ENCODE measurements at regions not wholly inside any gene's neighbourhood (a gene's known extent, or its start where the extent isn't known, plus 50 kb on each side); places are given as distances from the start of the nearest gene placed in this dataset.

GRCh38 chr6:4316867-4317400 is 181.6 kb upstream of the ECI2 start:
- intact Hi-C loops (cut with DNase I), result loop anchor here (10.0 kb wide), 1 partner anchor 618 kb away; no protein-coding TSS in a partner anchor
- ATAC-seq (ENCODE audit: poor library complexity), result peak; percentile 69
- DNase-seq, result peak; percentile 49

- no peak for DNase-seq
- intact Hi-C loops (cut with DNase I), result loop anchor here (10.0 kb wide), 1 partner anchor 621 kb away; no protein-coding TSS in a partner anchor
- no peak for ATAC-seq (ENCODE audit: poor library complexity)
Observed at GRCh38 chr6:4314201-4314707, 178.9 kb upstream of the ECI2 start.

GRCh38 chr6:4313044-4313686 is 177.8 kb upstream of the ECI2 start:
- no peak for DNase-seq
- peak; percentile 71 for ATAC-seq (ENCODE audit: poor library complexity)
- intact Hi-C loops (cut with DNase I), result loop anchor here (10.0 kb wide), 1 partner anchor 622 kb away; no protein-coding TSS in a partner anchor

- no peak for DNase-seq
- no peak for ATAC-seq (ENCODE audit: poor library complexity)
- intact Hi-C loops (cut with DNase I), result loop anchor here (10.0 kb wide), 1 partner anchor 623 kb away; no protein-coding TSS in a partner anchor
Observed at GRCh38 chr6:4311976-4312860, 176.8 kb upstream of the ECI2 start.

- intact Hi-C loops (cut with DNase I), result no loop called here
- DNase-seq (no peak), ATAC-seq (ENCODE audit: poor library complexity) (no peak)
Observed at GRCh38 chr6:4309540-4309939, 174.2 kb upstream of the ECI2 start.

GRCh38 chr6:4308364-4308763 is 173.0 kb upstream of the ECI2 start:
- ATAC-seq (ENCODE audit: poor library complexity) (no peak), DNase-seq (no peak)
- intact Hi-C loops (cut with DNase I), result no loop called here

GRCh38 chr6:4304927-4305455 is 169.6 kb upstream of the ECI2 start:
- intact Hi-C loops (cut with DNase I), result no loop called here
- no peak for ATAC-seq (ENCODE audit: poor library complexity)
- no peak for DNase-seq

GRCh38 chr6:4303638-4304037 is 168.3 kb upstream of the ECI2 start:
- intact Hi-C loops (cut with DNase I), result no loop called here
- ATAC-seq (ENCODE audit: poor library complexity) (no peak), DNase-seq (no peak)

- ATAC-seq (ENCODE audit: poor library complexity) (no peak), DNase-seq (no peak)
- intact Hi-C loops (cut with DNase I), result no loop called here
Observed at GRCh38 chr6:4302524-4302923, 167.1 kb upstream of the ECI2 start.

GRCh38 chr6:4301871-4302270 is 166.5 kb upstream of the ECI2 start:
- DNase-seq, result no peak
- peak; percentile 56 for ATAC-seq (ENCODE audit: poor library complexity)
- intact Hi-C loops (cut with DNase I), result no loop called here

GRCh38 chr6:4300917-4301316 is 165.5 kb upstream of the ECI2 start:
- ATAC-seq (ENCODE audit: poor library complexity) (no peak), DNase-seq (no peak)
- intact Hi-C loops (cut with DNase I), result no loop called here

- no peak for ATAC-seq (ENCODE audit: poor library complexity)
- intact Hi-C loops (cut with DNase I), result no loop called here
- no peak for DNase-seq
Observed at GRCh38 chr6:4299476-4299875, 164.1 kb upstream of the ECI2 start.

GRCh38 chr6:4297348-4297747 is 162.0 kb upstream of the ECI2 start:
- intact Hi-C loops (cut with DNase I), result no loop called here
- DNase-seq, result no peak
- ATAC-seq (ENCODE audit: poor library complexity), result no peak

- ATAC-seq (ENCODE audit: poor library complexity) (no peak), DNase-seq (no peak)
- intact Hi-C loops (cut with DNase I), result no loop called here
Observed at GRCh38 chr6:4296552-4296951, 161.2 kb upstream of the ECI2 start.

- DNase-seq, result no peak
- no peak for ATAC-seq (ENCODE audit: poor library complexity)
- intact Hi-C loops (cut with DNase I), result no loop called here
Observed at GRCh38 chr6:4295783-4296155, 160.4 kb upstream of the ECI2 start.

- DNase-seq, result no peak
- intact Hi-C loops (cut with DNase I), result no loop called here
- ATAC-seq (ENCODE audit: poor library complexity), result no peak
Observed at GRCh38 chr6:4295058-4295782, 159.8 kb upstream of the ECI2 start.

GRCh38 chr6:4294636-4295035 is 159.3 kb upstream of the ECI2 start:
- ATAC-seq (ENCODE audit: poor library complexity) (no peak), DNase-seq (no peak)
- intact Hi-C loops (cut with DNase I), result no loop called here

GRCh38 chr6:4291453-4292403 is 156.4 kb upstream of the ECI2 start:
- intact Hi-C loops (cut with DNase I), result no loop called here
- DNase-seq, result no peak
- ATAC-seq (ENCODE audit: poor library complexity), result no peak
